Epithelial cell of esophagus (primary cell): ENCODE measurements at regions not wholly inside any gene's neighbourhood (a gene's known extent, or its start where the extent isn't known, plus 50 kb on each side); places are given as distances from the start of the nearest gene placed in this dataset.
A peak's percentile ranks its signal among the peaks of the same experiment; 100 is the strongest.

Source experiments
- DNase-seq: peaks from one replicate; pipeline ENCODE4 v3.0.0; 2010; ENCODE audit warnings: low read depth
- H3K4me3 ChIP-seq: 2 replicates; pipeline ENCODE4 v1.5.1; 2011; ENCODE audit warnings: mild to moderate bottlenecking, low read length, control low read depth
- CTCF ChIP-seq: IDR thresholded peaks from 2 replicates; pipeline ENCODE4 v1.5.1; 2011; ENCODE audit warnings: low read depth, mild to moderate bottlenecking, low read length, control low read depth, inconsistent platforms; ENCODE audit not compliant: insufficient read depth; ENCODE audit errors: missing control alignments

- no peak for TF ChIP-seq CTCF
Measured at GRCh38 chr13:104385404-104385803, 1319.2 kb upstream of the SLC10A2 start.

GRCh38 chr13:104382951-104383350, 1316.7 kb upstream of the SLC10A2 start:
- no peak overlapping the region for H3K4me3 ChIP-seq
- no peak for TF ChIP-seq CTCF
- DNase-seq = peak; percentile 37

More at GRCh38 chr13:104385404-104385803, 1319.2 kb upstream of the SLC10A2 start:
- DNase-seq = peak; percentile 80
- no peak overlapping the region for H3K4me3 ChIP-seq

- no peak for DNase-seq
- H3K4me3 ChIP-seq = no peak overlapping the region
- TF ChIP-seq CTCF = no peak
Measured at GRCh38 chr13:104376588-104376987, 1310.4 kb upstream of the SLC10A2 start.

GRCh38 chr13:104375614-104376013, 1309.4 kb upstream of the SLC10A2 start:
- no peak for TF ChIP-seq CTCF
- no peak overlapping the region for H3K4me3 ChIP-seq
- no peak for DNase-seq

GRCh38 chr13:104372095-104372655, 1306.0 kb upstream of the SLC10A2 start:
- DNase-seq = no peak
- TF ChIP-seq CTCF = no peak

GRCh38 chr13:104365430-104365829, 1299.2 kb upstream of the SLC10A2 start:
- no peak for DNase-seq
- no peak for TF ChIP-seq CTCF
- H3K4me3 ChIP-seq = no peak overlapping the region

More at GRCh38 chr13:104372095-104372655, 1306.0 kb upstream of the SLC10A2 start:
- H3K4me3 ChIP-seq = no peak overlapping the region

- DNase-seq = no peak
- no peak for TF ChIP-seq CTCF
- no peak overlapping the region for H3K4me3 ChIP-seq
Measured at GRCh38 chr13:104357672-104358354, 1291.6 kb upstream of the SLC10A2 start.
